Neuron (in vitro differentiated cells): ENCODE measurements at regions not wholly inside any gene's neighbourhood (a gene's known extent, or its start where the extent isn't known, plus 50 kb on each side); places are given as distances from the start of the nearest gene placed in this dataset.
A peak's percentile ranks its signal among the peaks of the same experiment; 100 is the strongest.

Experiments
- H2AFZ ChIP-seq: one replicate; pipeline ENCODE4 v1.6.1; 2013; ENCODE audit warnings: low read depth, mild to moderate bottlenecking, inconsistent platforms, low read length, moderate library complexity
- H3K27me3 ChIP-seq: one replicate; pipeline ENCODE4 v1.6.1; 2013; ENCODE audit warnings: low read length; ENCODE audit not compliant: insufficient read depth
- H3K36me3 ChIP-seq: one replicate; pipeline ENCODE4 v1.6.1; 2013; ENCODE audit warnings: low read length; ENCODE audit not compliant: insufficient read depth
- H3K4me1 ChIP-seq: one replicate; pipeline ENCODE4 v1.6.1; 2013; ENCODE audit warnings: low read length; ENCODE audit not compliant: insufficient read depth
- H3K4me3 ChIP-seq: 2 replicates; pipeline ENCODE4 v1.5.1; 2013; ENCODE audit warnings: mild to moderate bottlenecking, low read length, moderate library complexity
- H3K9me3 ChIP-seq: one replicate; pipeline ENCODE4 v1.6.1; 2013; ENCODE audit warnings: low read length

GRCh38 chr11:127674754-127675153 lies 674.2 kb upstream of the KIRREL3 start:
- no peak overlapping the region for H2AFZ ChIP-seq

GRCh38 chr11:127670374-127671119 lies 670.0 kb upstream of the KIRREL3 start:
- no peaks in the 10 kb centered on the region for H3K36me3 ChIP-seq
- no peak overlapping the region for H3K4me3 ChIP-seq
- H3K27me3 ChIP-seq: no peaks in the 10 kb centered on the region
- no peaks in the 10 kb centered on the region for H3K9me3 ChIP-seq
- H2AFZ ChIP-seq: no peak overlapping the region
- H3K4me1 ChIP-seq: no peaks in the 10 kb centered on the region

More at GRCh38 chr11:127674754-127675153, 674.2 kb upstream of the KIRREL3 start:
- Histone ChIP-seq H3K9me3 (no peaks in the 10 kb centered on the region), H3K36me3 (no peaks in the 10 kb centered on the region), H3K4me1 (peaks cover 16% of the 10 kb centered on the region), H3K4me3 (no peak overlapping the region), H3K27me3 (no peaks in the 10 kb centered on the region)

GRCh38 chr11:127656116-127656836 lies 655.7 kb upstream of the KIRREL3 start:
- H3K9me3 ChIP-seq: peaks cover 2% of the 10 kb centered on the region
- H3K36me3 ChIP-seq: no peaks in the 10 kb centered on the region
- no peak overlapping the region for H3K4me3 ChIP-seq
- peaks cover 2% of the 10 kb centered on the region for H3K4me1 ChIP-seq
- H2AFZ ChIP-seq: no peak overlapping the region
- H3K27me3 ChIP-seq: no peaks in the 10 kb centered on the region

GRCh38 chr11:127653076-127653475 lies 652.5 kb upstream of the KIRREL3 start:
- Histone ChIP-seq H2AFZ (no peak overlapping the region), H3K27me3 (no peaks in the 10 kb centered on the region), H3K4me3 (no peak overlapping the region), H3K9me3 (peaks cover 2% of the 10 kb centered on the region), H3K4me1 (peaks cover 4% of the 10 kb centered on the region), H3K36me3 (no peaks in the 10 kb centered on the region)

- Histone ChIP-seq H3K4me3 (no peak overlapping the region), H3K27me3 (no peaks in the 10 kb centered on the region), H3K36me3 (no peaks in the 10 kb centered on the region), H3K4me1 (peaks cover 4% of the 10 kb centered on the region), H2AFZ (no peak overlapping the region), H3K9me3 (no peaks in the 10 kb centered on the region)
These were observed 651.3 kb upstream of the KIRREL3 start for GRCh38 chr11:127651888-127652221.

- no peaks in the 10 kb centered on the region for H3K27me3 ChIP-seq
- peaks cover 4% of the 10 kb centered on the region for H3K4me1 ChIP-seq
- no peaks in the 10 kb centered on the region for H3K36me3 ChIP-seq
- peak overlapping the region; percentile 16 for H2AFZ ChIP-seq
- no peak overlapping the region for H3K4me3 ChIP-seq
- no peaks in the 10 kb centered on the region for H3K9me3 ChIP-seq
These were observed 650.8 kb upstream of the KIRREL3 start for GRCh38 chr11:127651175-127651887.

- no peak overlapping the region for H2AFZ ChIP-seq
- H3K9me3 ChIP-seq: no peaks in the 10 kb centered on the region
- no peak overlapping the region for H3K4me3 ChIP-seq
- peaks cover 4% of the 10 kb centered on the region for H3K4me1 ChIP-seq
- H3K36me3 ChIP-seq: no peaks in the 10 kb centered on the region
- H3K27me3 ChIP-seq: no peaks in the 10 kb centered on the region
These were observed 649.4 kb upstream of the KIRREL3 start for GRCh38 chr11:127649958-127650357.

- peaks cover 4% of the 10 kb centered on the region for H3K4me1 ChIP-seq
- no peak overlapping the region for H3K4me3 ChIP-seq
- H3K9me3 ChIP-seq: no peaks in the 10 kb centered on the region
- H3K27me3 ChIP-seq: no peaks in the 10 kb centered on the region
- H2AFZ ChIP-seq: no peak overlapping the region
- H3K36me3 ChIP-seq: no peaks in the 10 kb centered on the region
These were observed 648.5 kb upstream of the KIRREL3 start for GRCh38 chr11:127649071-127649470.

GRCh38 chr11:127648583-127648982 lies 648.0 kb upstream of the KIRREL3 start:
- Histone ChIP-seq H3K9me3 (no peaks in the 10 kb centered on the region), H3K4me1 (peaks cover 4% of the 10 kb centered on the region), H3K36me3 (no peaks in the 10 kb centered on the region), H2AFZ (no peak overlapping the region), H3K27me3 (no peaks in the 10 kb centered on the region), H3K4me3 (no peak overlapping the region)

GRCh38 chr11:127644366-127644765 lies 643.8 kb upstream of the KIRREL3 start:
- H2AFZ ChIP-seq: no peak overlapping the region
- no peak overlapping the region for H3K4me3 ChIP-seq
- H3K9me3 ChIP-seq: no peaks in the 10 kb centered on the region
- no peaks in the 10 kb centered on the region for H3K27me3 ChIP-seq
- peaks cover 20% of the 10 kb centered on the region for H3K4me1 ChIP-seq
- no peaks in the 10 kb centered on the region for H3K36me3 ChIP-seq

- H3K9me3 ChIP-seq: no peaks in the 10 kb centered on the region
- no peak overlapping the region for H3K4me3 ChIP-seq
- no peaks in the 10 kb centered on the region for H3K36me3 ChIP-seq
- peaks cover 20% of the 10 kb centered on the region for H3K4me1 ChIP-seq
- no peak overlapping the region for H2AFZ ChIP-seq
- no peaks in the 10 kb centered on the region for H3K27me3 ChIP-seq
These were observed 642.9 kb upstream of the KIRREL3 start for GRCh38 chr11:127643268-127644058.

- no peaks in the 10 kb centered on the region for H3K27me3 ChIP-seq
- no peaks in the 10 kb centered on the region for H3K36me3 ChIP-seq
- H3K4me1 ChIP-seq: peaks cover 20% of the 10 kb centered on the region
- no peak overlapping the region for H3K4me3 ChIP-seq
- H3K9me3 ChIP-seq: no peaks in the 10 kb centered on the region
- peak overlapping the region; percentile 1 for H2AFZ ChIP-seq
These were observed 640.2 kb upstream of the KIRREL3 start for GRCh38 chr11:127640561-127641451.
